Naive thymus-derived CD8-positive, alpha-beta T cell (primary cell): ENCODE measurements at regions not wholly inside any gene's neighbourhood (a gene's known extent, or its start where the extent isn't known, plus 50 kb on each side); places are given as distances from the start of the nearest gene placed in this dataset.
A peak's percentile ranks its signal among the peaks of the same experiment; 100 is the strongest.

ENCODE experiments used
- ATAC-seq, 2 donors: fragments of 150-1000 bp; cut with Tn5 transposase in 1 of 2; sonication (Bioruptor Pico), chemical (Tn5 transposase) in 1 of 2; 1 replicate in 1 of 2; 2 replicates in 1 of 2; pipeline ENCODE4 v1.10.0; 2021; ENCODE audit warnings: mild to moderate bottlenecking in 2 of 2, moderate library complexity in 2 of 2
- POLR2A ChIA-PET: fragments of 350-600 bp; sonication (Branson Sonifier 250); formaldehyde crosslinking; loops from one replicate; lab custom pipeline; 2021; ENCODE audit warnings: antibody characterized with exemption; lab: Charles Lee
- DNase-seq, 10 donors: peaks; one replicate each; pipeline versions ENCODE4 v3.0.0 to v3.0.0-alpha.2; 2020 to 2022
- H3K27ac Mint-ChIP-seq, 10 donors: one replicate each; pipeline ENCODE4 v1.8.0; 2020 to 2022; ENCODE audit warnings: mild to moderate bottlenecking in 10 of 10, mixed read lengths in 10 of 10, moderate library complexity in 4 of 10, inconsistent platforms in 1 of 10
- H3K27me3 Mint-ChIP-seq, 5 donors: one replicate each; pipeline ENCODE4 v1.8.0; 2021 to 2022; ENCODE audit warnings: mixed read lengths in 5 of 5
- H3K36me3 Mint-ChIP-seq, 3 donors: one replicate each; pipeline ENCODE4 v1.8.0; 2020 to 2022; ENCODE audit warnings: mixed read lengths in 3 of 3, mild to moderate bottlenecking in 2 of 3, inconsistent platforms in 1 of 3
- H3K4me1 Mint-ChIP-seq, 4 donors: one replicate each; pipeline ENCODE4 v1.8.0; 2021 to 2022; ENCODE audit warnings: mixed read lengths in 4 of 4
- H3K4me3 Mint-ChIP-seq, 10 donors: one replicate each; pipeline ENCODE4 v1.8.0; 2020 to 2022; ENCODE audit warnings: mild to moderate bottlenecking in 10 of 10, mixed read lengths in 10 of 10, moderate library complexity in 6 of 10, inconsistent platforms in 1 of 10
- H3K9me3 Mint-ChIP-seq, 9 donors: one replicate each; pipeline ENCODE4 v1.8.0; 2020 to 2022; ENCODE audit warnings: mixed read lengths in 9 of 9, mild to moderate bottlenecking in 3 of 9, inconsistent platforms in 1 of 9, moderate library complexity in 1 of 9

- Mint-ChIP-seq H3K27me3 (peaks cover 0 to 11% (median 0%) of the 10 kb centered on the region in 5 donors), H3K27ac (no peak overlapping the region)
These were observed 230.5 kb upstream of the LCORL start for GRCh38 chr4:18252052-18252451.

GRCh38 chr4:18250564-18250963, 229.0 kb upstream of the LCORL start:
- POLR2A ChIA-PET = no interaction called here
- peaks cover 0 to 5% (median 0%) of the 10 kb centered on the region in 9 donors for H3K9me3 Mint-ChIP-seq
- H3K27me3 Mint-ChIP-seq = peaks cover 0 to 9% (median 0%) of the 10 kb centered on the region in 5 donors
- DNase-seq (no peak), ATAC-seq (no peak)
- H3K4me1 Mint-ChIP-seq = no peaks in the 10 kb centered on the region
- no peaks in the 10 kb centered on the region for H3K36me3 Mint-ChIP-seq
- no peak overlapping the region for H3K27ac Mint-ChIP-seq
- no peak overlapping the region for H3K4me3 Mint-ChIP-seq

More at GRCh38 chr4:18252052-18252451, 230.5 kb upstream of the LCORL start:
- Mint-ChIP-seq H3K4me3 (no peak overlapping the region), H3K36me3 (peaks cover 0 to 2% (median 0%) of the 10 kb centered on the region in 3 donors), H3K4me1 (no peaks in the 10 kb centered on the region), H3K9me3 (peaks cover 0 to 9% (median 5%) of the 10 kb centered on the region in 9 donors)
- DNase-seq (no peak), ATAC-seq (no peak)
- POLR2A ChIA-PET = no interaction called here

DNA sequence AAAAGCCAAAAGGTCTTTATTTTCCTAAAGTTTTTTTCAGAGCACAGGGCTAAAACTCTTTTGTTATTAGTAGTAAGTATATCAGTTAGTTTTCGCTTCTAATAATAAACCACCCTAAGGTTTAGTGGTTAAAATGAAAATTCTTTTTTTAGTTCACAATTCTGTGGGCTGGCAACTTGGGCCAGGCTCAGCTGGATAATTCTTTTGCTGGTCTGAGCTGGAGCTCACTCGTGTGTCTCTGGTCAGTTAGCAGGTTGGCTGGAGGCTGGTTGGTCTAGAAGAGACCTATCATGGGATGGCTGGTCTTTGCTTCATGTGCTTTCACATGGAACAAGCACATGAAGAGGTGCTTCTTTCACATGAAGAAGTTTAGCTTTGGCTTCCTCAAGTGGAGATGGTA, 227.1 kb upstream of the LCORL start:
- H3K4me1 Mint-ChIP-seq = no peaks in the 10 kb centered on the region

DNA sequence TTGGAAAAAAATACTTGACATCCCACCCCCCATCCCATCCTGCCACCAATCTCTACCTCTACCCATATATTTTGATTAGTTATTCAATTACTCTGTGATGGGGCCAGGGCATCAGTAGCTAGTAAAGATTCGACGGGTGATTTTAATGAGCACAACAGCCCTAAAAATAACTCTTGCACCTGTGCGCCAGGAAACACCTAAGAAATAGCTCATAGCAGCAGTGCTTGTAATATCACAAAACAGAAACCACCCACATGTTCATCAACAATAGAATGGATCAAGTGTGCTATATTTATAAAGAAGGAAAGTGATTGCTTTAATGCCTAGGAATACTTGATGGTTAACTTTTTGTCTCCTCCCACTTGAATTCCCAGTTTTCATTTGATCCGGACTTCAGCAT, 225.6 kb upstream of the LCORL start:
- peaks cover 0 to 2% (median 0%) of the 10 kb centered on the region in 9 donors for H3K9me3 Mint-ChIP-seq
- H3K4me3 Mint-ChIP-seq = no peak overlapping the region
- peaks cover 0 to 8% (median 7%) of the 10 kb centered on the region in 5 donors for H3K27me3 Mint-ChIP-seq
- ATAC-seq (no peak), DNase-seq (no peak)
- H3K4me1 Mint-ChIP-seq = no peaks in the 10 kb centered on the region
- H3K36me3 Mint-ChIP-seq = no peaks in the 10 kb centered on the region
- no peak overlapping the region for H3K27ac Mint-ChIP-seq
- POLR2A ChIA-PET = no interaction called here

More for the DNA sequence above, 227.1 kb upstream of the LCORL start:
- DNase-seq = no peak
- H3K27me3 Mint-ChIP-seq = peaks cover 0 to 8% (median 6%) of the 10 kb centered on the region in 5 donors
- H3K4me3 Mint-ChIP-seq = no peak overlapping the region
- ATAC-seq = no peak
- POLR2A ChIA-PET = no interaction called here
- H3K36me3 Mint-ChIP-seq = no peaks in the 10 kb centered on the region
- H3K27ac Mint-ChIP-seq = no peak overlapping the region
- peaks cover 0 to 2% (median 0%) of the 10 kb centered on the region in 9 donors for H3K9me3 Mint-ChIP-seq

- no peaks in the 10 kb centered on the region for H3K36me3 Mint-ChIP-seq
- H3K9me3 Mint-ChIP-seq = no peaks in the 10 kb centered on the region
- no peak for DNase-seq
- no peak for ATAC-seq
- H3K4me1 Mint-ChIP-seq = no peaks in the 10 kb centered on the region
- H3K4me3 Mint-ChIP-seq = no peak overlapping the region
- POLR2A ChIA-PET = no interaction called here
- H3K27me3 Mint-ChIP-seq = peaks cover 0 to 8% (median 6%) of the 10 kb centered on the region in 5 donors
- no peak overlapping the region for H3K27ac Mint-ChIP-seq
These were observed 221.6 kb upstream of the LCORL start for GRCh38 chr4:18242919-18243693.

GRCh38 chr4:18241727-18242126, 220.2 kb upstream of the LCORL start:
- no peak overlapping the region for H3K27ac Mint-ChIP-seq
- DNase-seq = no peak
- POLR2A ChIA-PET = no interaction called here
- H3K4me1 Mint-ChIP-seq = no peaks in the 10 kb centered on the region
- H3K27me3 Mint-ChIP-seq = peaks cover 0 to 12% (median 6%) of the 10 kb centered on the region in 5 donors
- H3K4me3 Mint-ChIP-seq = no peak overlapping the region
- no peaks in the 10 kb centered on the region for H3K36me3 Mint-ChIP-seq
- ATAC-seq = no peak
- no peaks in the 10 kb centered on the region for H3K9me3 Mint-ChIP-seq

GRCh38 chr4:18234108-18234507, 212.6 kb upstream of the LCORL start:
- DNase-seq (no peak), ATAC-seq (no peak)
- Mint-ChIP-seq H3K9me3 (peaks cover 3 to 18% (median 5%) of the 10 kb centered on the region in 9 donors), H3K27me3 (peaks cover 2 to 37% (median 6%) of the 10 kb centered on the region in 5 donors), H3K4me3 (no peak overlapping the region), H3K36me3 (peaks cover 0 to 15% (median 0%) of the 10 kb centered on the region in 3 donors), H3K27ac (no peak overlapping the region), H3K4me1 (no peaks in the 10 kb centered on the region)
- POLR2A ChIA-PET = no interaction called here

DNA sequence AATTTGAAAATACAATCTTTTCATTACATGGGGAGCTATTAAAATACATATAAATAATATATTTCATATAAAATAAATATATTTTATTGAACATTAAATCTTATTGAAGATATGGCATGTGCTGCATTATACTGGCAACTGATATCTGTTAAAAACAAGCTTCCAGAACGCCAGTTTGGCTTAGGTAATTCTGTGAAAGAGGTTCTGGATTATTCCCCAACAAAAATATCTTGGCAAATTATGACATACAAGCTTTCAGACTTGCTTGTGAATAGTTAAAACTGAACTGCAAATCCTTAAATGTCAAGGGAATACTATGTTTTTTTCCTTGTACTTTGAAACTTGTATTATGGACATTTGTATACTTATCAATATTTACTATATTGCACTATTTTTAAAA, 210.2 kb upstream of the LCORL start:
- H3K4me3 Mint-ChIP-seq = no peak overlapping the region
- H3K27me3 Mint-ChIP-seq = peaks cover 2 to 33% (median 10%) of the 10 kb centered on the region in 5 donors
- no peaks in the 10 kb centered on the region for H3K4me1 Mint-ChIP-seq
- H3K9me3 Mint-ChIP-seq = peaks cover 3 to 30% (median 20%) of the 10 kb centered on the region in 9 donors
- ATAC-seq (no peak), DNase-seq (no peak)
- POLR2A ChIA-PET = no interaction called here
- peaks cover 0 to 22% (median 0%) of the 10 kb centered on the region in 3 donors for H3K36me3 Mint-ChIP-seq
- H3K27ac Mint-ChIP-seq = no peak overlapping the region

DNA sequence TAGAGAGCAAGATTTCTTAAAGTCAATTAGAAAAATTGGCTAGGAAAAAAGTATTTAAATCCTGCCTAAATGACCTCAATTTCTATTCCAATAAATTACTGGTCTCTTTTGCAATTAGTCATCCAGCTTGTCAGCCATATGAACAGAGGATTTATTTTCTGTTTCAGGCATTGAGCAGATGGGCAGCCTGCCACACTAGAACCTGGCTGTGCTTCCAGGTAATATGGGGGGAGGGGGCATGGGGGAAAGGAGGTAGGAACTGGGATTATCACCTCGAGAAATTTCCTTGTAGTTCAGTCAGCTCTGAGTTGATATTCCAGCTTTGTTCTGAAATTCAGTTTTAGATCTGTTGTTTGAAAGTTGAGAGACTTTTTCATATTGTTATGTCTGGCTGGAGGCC, 206.3 kb upstream of the LCORL start:
- Mint-ChIP-seq H3K27me3 (peaks cover 6 to 31% (median 22%) of the 10 kb centered on the region in 5 donors), H3K4me1 (no peaks in the 10 kb centered on the region), H3K36me3 (peaks cover 0 to 26% (median 0%) of the 10 kb centered on the region in 3 donors), H3K4me3 (no peak overlapping the region), H3K9me3 (peaks cover 6 to 34% (median 20%) of the 10 kb centered on the region in 9 donors), H3K27ac (peak overlapping the region in 1 of 10 donors; percentile 29)
- no peak for ATAC-seq
- no peak for DNase-seq
- POLR2A ChIA-PET = no interaction called here

- H3K36me3 Mint-ChIP-seq = no peaks in the 10 kb centered on the region
- no peak overlapping the region for H3K27ac Mint-ChIP-seq
- H3K4me3 Mint-ChIP-seq = no peak overlapping the region
- DNase-seq (no peak), ATAC-seq (no peak)
- POLR2A ChIA-PET = no interaction called here
- peaks cover 7 to 41% (median 20%) of the 10 kb centered on the region in 5 donors for H3K27me3 Mint-ChIP-seq
- H3K4me1 Mint-ChIP-seq = no peaks in the 10 kb centered on the region
- H3K9me3 Mint-ChIP-seq = peaks cover 0 to 14% (median 6%) of the 10 kb centered on the region in 9 donors
These were observed 193.0 kb upstream of the LCORL start for GRCh38 chr4:18214411-18215055.

DNA sequence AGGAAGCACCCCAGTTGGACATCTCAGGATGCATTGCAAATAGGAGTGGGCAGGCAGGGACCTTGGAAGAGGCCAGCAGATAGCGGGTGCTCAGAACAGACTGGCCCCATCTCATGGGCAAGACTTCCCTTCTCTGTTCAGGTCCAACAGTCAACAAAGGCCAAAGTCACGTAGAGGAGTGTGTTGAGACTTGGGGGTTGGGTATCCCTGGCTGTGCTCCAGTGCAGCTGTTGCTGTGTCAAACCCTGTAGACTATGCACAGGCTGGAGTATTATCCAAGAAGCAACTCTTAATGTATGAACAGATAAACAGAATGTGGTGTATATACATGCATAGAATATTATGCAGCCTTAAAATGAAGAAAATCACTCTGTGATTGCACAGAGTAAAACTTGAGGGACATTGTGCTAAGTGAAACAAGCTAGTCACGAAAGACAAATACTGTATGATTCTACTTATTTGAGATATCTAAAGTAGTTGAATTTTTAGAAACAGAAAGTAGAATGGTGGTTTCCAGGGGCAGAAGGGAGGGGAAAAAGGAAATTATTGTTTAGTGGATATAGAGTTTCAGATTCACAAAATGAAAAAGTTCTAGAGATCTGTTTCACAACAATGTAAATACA, 192.1 kb upstream of the LCORL start:
- no peak overlapping the region for H3K27ac Mint-ChIP-seq
- peaks cover 5 to 41% (median 18%) of the 10 kb centered on the region in 5 donors for H3K27me3 Mint-ChIP-seq
- no peak for DNase-seq
- peaks cover 0 to 17% (median 4%) of the 10 kb centered on the region in 9 donors for H3K9me3 Mint-ChIP-seq
- no peaks in the 10 kb centered on the region for H3K36me3 Mint-ChIP-seq
- POLR2A ChIA-PET = no interaction called here
- H3K4me1 Mint-ChIP-seq = no peaks in the 10 kb centered on the region
- no peak for ATAC-seq
- H3K4me3 Mint-ChIP-seq = no peak overlapping the region

- Mint-ChIP-seq H3K4me1 (no peaks in the 10 kb centered on the region), H3K27me3 (peaks cover 0 to 41% (median 16%) of the 10 kb centered on the region in 5 donors), H3K27ac (no peak overlapping the region), H3K9me3 (peaks cover 0 to 17% (median 4%) of the 10 kb centered on the region in 9 donors), H3K4me3 (no peak overlapping the region), H3K36me3 (no peaks in the 10 kb centered on the region)
- POLR2A ChIA-PET = no interaction called here
- ATAC-seq (no peak), DNase-seq (no peak)
These were observed 187.9 kb upstream of the LCORL start for GRCh38 chr4:18209448-18209847.

DNA sequence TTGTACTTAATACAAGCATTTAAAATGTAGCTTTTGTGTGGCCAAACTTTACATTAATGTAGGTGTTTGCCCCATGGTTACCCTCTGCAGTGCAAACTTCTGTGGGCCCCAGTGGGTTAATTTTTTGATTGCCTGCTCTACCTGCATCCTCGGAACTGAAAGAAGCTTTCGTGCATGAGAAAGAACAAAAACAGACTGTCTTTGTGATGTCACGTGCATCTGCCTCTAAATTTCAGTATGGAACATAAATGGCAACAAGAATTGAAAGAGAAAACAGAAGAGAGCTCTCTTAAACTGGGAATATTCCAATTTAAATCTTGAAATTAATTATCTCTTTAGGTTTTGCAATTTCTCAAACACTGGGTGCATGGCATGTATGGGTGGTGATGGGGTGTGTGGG, 182.4 kb upstream of the LCORL start:
- Mint-ChIP-seq H3K36me3 (no peaks in the 10 kb centered on the region), H3K27me3 (peaks cover 2 to 28% (median 10%) of the 10 kb centered on the region in 5 donors), H3K9me3 (no peaks in the 10 kb centered on the region), H3K27ac (no peak overlapping the region), H3K4me1 (no peaks in the 10 kb centered on the region), H3K4me3 (no peak overlapping the region)
- DNase-seq (no peak), ATAC-seq (no peak)
- POLR2A ChIA-PET = no interaction called here
